Activated T-cell treated with anti-CD3 and anti-CD28 coated beads, Interleukin-2, amount 50 U/mL, for 72 hours (primary cell): ENCODE measurements at regions not wholly inside any gene's neighbourhood (a gene's known extent, or its start where the extent isn't known, plus 50 kb on each side); places are given as distances from the start of the nearest gene placed in this dataset.

Source experiments
- ATAC-seq, 2 donors: fragments of 150-1000 bp; cut with Tn5 transposase; replicated peaks in 1 of 2; 2 replicates each; pipeline ENCODE4 v1.10.0; 2021; ENCODE audit warnings: moderate library complexity in 2 of 2, mild to moderate bottlenecking in 1 of 2
- DNase-seq, 2 donors: peaks; one replicate each; pipeline ENCODE4 v3.0.0; 2021 to 2022; ENCODE audit warnings: mixed read lengths in 1 of 2
- H3K27ac Mint-ChIP-seq: one replicate; pipeline ENCODE4 v1.8.0; 2022; ENCODE audit warnings: mild to moderate bottlenecking, moderate library complexity, mixed read lengths
- H3K27me3 Mint-ChIP-seq: one replicate; pipeline ENCODE4 v1.8.0; 2022; ENCODE audit warnings: low read depth, mixed read lengths
- H3K36me3 Mint-ChIP-seq, 2 donors: one replicate each; pipeline ENCODE4 v1.8.0; 2022; ENCODE audit warnings: mixed read lengths in 2 of 2, mild to moderate bottlenecking in 1 of 2; ENCODE audit not compliant: insufficient read depth in 2 of 2
- H3K4me1 Mint-ChIP-seq: one replicate; pipeline ENCODE4 v1.8.0; 2022; ENCODE audit warnings: low read depth, mixed read lengths
- H3K4me3 Mint-ChIP-seq, 2 donors: one replicate each; pipeline ENCODE4 v1.8.0; 2022; ENCODE audit warnings: mild to moderate bottlenecking in 2 of 2, mixed read lengths in 2 of 2, moderate library complexity in 2 of 2
- H3K9me3 Mint-ChIP-seq, 2 donors: one replicate each; pipeline ENCODE4 v1.8.0; 2022; ENCODE audit warnings: mixed read lengths in 2 of 2

- no peak for ATAC-seq
- Mint-ChIP-seq H3K9me3 (no peaks in the 10 kb centered on the region), H3K4me3 (no peak overlapping the region), H3K27me3 (no peaks in the 10 kb centered on the region), H3K4me1 (peaks cover 10% of the 10 kb centered on the region), H3K36me3 (no peaks in the 10 kb centered on the region), H3K27ac (no peak overlapping the region)
- DNase-seq, result no peak
Measured at GRCh38 chr14:44658389-44658696, 151.3 kb upstream of the FSCB start.

GRCh38 chr14:44657696-44658388 is 150.8 kb upstream of the FSCB start:
- Mint-ChIP-seq H3K9me3 (no peaks in the 10 kb centered on the region), H3K27me3 (no peaks in the 10 kb centered on the region), H3K4me3 (no peak overlapping the region), H3K36me3 (no peaks in the 10 kb centered on the region), H3K4me1 (peaks cover 8% of the 10 kb centered on the region), H3K27ac (no peak overlapping the region)
- ATAC-seq (no peak), DNase-seq (no peak)

GRCh38 chr14:44657203-44657602 is 150.1 kb upstream of the FSCB start:
- Mint-ChIP-seq H3K4me3 (no peak overlapping the region), H3K9me3 (no peaks in the 10 kb centered on the region), H3K36me3 (no peaks in the 10 kb centered on the region), H3K4me1 (peaks cover 2% of the 10 kb centered on the region), H3K27me3 (no peaks in the 10 kb centered on the region), H3K27ac (no peak overlapping the region)
- ATAC-seq, result no peak
- no peak for DNase-seq

- Mint-ChIP-seq H3K36me3 (no peaks in the 10 kb centered on the region), H3K9me3 (peaks cover 0 to 1% of the 10 kb centered on the region in 2 donors), H3K4me3 (no peak overlapping the region), H3K27me3 (no peaks in the 10 kb centered on the region), H3K27ac (no peak overlapping the region), H3K4me1 (no peaks in the 10 kb centered on the region)
- no peak for DNase-seq
- no peak for ATAC-seq
Measured at GRCh38 chr14:44654591-44654990, 147.5 kb upstream of the FSCB start.

- no peak overlapping the region for H3K27ac Mint-ChIP-seq
- H3K4me1 Mint-ChIP-seq, result no peaks in the 10 kb centered on the region
- DNase-seq, result no peak
- H3K9me3 Mint-ChIP-seq, result peaks cover 0 to 1% of the 10 kb centered on the region in 2 donors
- no peaks in the 10 kb centered on the region for H3K27me3 Mint-ChIP-seq
- H3K4me3 Mint-ChIP-seq, result no peak overlapping the region
- H3K36me3 Mint-ChIP-seq, result no peaks in the 10 kb centered on the region
- ATAC-seq, result no peak
Measured at GRCh38 chr14:44653641-44654040, 146.6 kb upstream of the FSCB start.

- Mint-ChIP-seq H3K9me3 (peaks cover 0 to 1% of the 10 kb centered on the region in 2 donors), H3K27ac (no peak overlapping the region), H3K36me3 (no peaks in the 10 kb centered on the region), H3K4me1 (no peaks in the 10 kb centered on the region), H3K4me3 (no peak overlapping the region), H3K27me3 (no peaks in the 10 kb centered on the region)
- DNase-seq, result no peak
- ATAC-seq, result no peak
Measured at GRCh38 chr14:44652640-44653039, 145.6 kb upstream of the FSCB start.

GRCh38 chr14:44649061-44649460 is 142.0 kb upstream of the FSCB start:
- H3K27ac Mint-ChIP-seq, result no peak overlapping the region
- no peaks in the 10 kb centered on the region for H3K4me1 Mint-ChIP-seq
- DNase-seq (no peak), ATAC-seq (no peak)
- H3K36me3 Mint-ChIP-seq, result no peaks in the 10 kb centered on the region
- H3K9me3 Mint-ChIP-seq, result peaks cover 0 to 1% of the 10 kb centered on the region in 2 donors
- H3K4me3 Mint-ChIP-seq, result no peak overlapping the region
- no peaks in the 10 kb centered on the region for H3K27me3 Mint-ChIP-seq

- no peaks in the 10 kb centered on the region for H3K9me3 Mint-ChIP-seq
- no peaks in the 10 kb centered on the region for H3K36me3 Mint-ChIP-seq
- no peak for DNase-seq
- no peak for ATAC-seq
- no peak overlapping the region for H3K4me3 Mint-ChIP-seq
- H3K4me1 Mint-ChIP-seq, result no peaks in the 10 kb centered on the region
- no peak overlapping the region for H3K27ac Mint-ChIP-seq
- H3K27me3 Mint-ChIP-seq, result no peaks in the 10 kb centered on the region
Measured at GRCh38 chr14:44640416-44640815, 133.3 kb upstream of the FSCB start.

- Mint-ChIP-seq H3K4me1 (no peaks in the 10 kb centered on the region), H3K9me3 (no peaks in the 10 kb centered on the region), H3K27me3 (no peaks in the 10 kb centered on the region), H3K27ac (no peak overlapping the region), H3K4me3 (no peak overlapping the region), H3K36me3 (no peaks in the 10 kb centered on the region)
- DNase-seq, result no peak
- no peak for ATAC-seq
Measured at GRCh38 chr14:44639781-44640385, 132.8 kb upstream of the FSCB start.

- Mint-ChIP-seq H3K4me3 (no peak overlapping the region), H3K36me3 (no peaks in the 10 kb centered on the region), H3K9me3 (peaks cover 2 to 5% of the 10 kb centered on the region in 2 donors), H3K4me1 (no peaks in the 10 kb centered on the region), H3K27ac (no peak overlapping the region), H3K27me3 (no peaks in the 10 kb centered on the region)
- ATAC-seq, result no peak
- DNase-seq, result no peak
Measured at GRCh38 chr14:44634692-44635091, 127.6 kb upstream of the FSCB start.

- DNase-seq (no peak), ATAC-seq (no peak)
- no peak overlapping the region for H3K27ac Mint-ChIP-seq
- H3K36me3 Mint-ChIP-seq, result no peaks in the 10 kb centered on the region
- H3K27me3 Mint-ChIP-seq, result no peaks in the 10 kb centered on the region
- H3K4me1 Mint-ChIP-seq, result no peaks in the 10 kb centered on the region
- H3K9me3 Mint-ChIP-seq, result peaks cover 0 to under 1% of the 10 kb centered on the region in 2 donors
- H3K4me3 Mint-ChIP-seq, result no peak overlapping the region
Measured at GRCh38 chr14:44626423-44626822, 119.3 kb upstream of the FSCB start.

GRCh38 chr14:44625098-44625497 is 118.0 kb upstream of the FSCB start:
- Mint-ChIP-seq H3K4me1 (no peaks in the 10 kb centered on the region), H3K27me3 (no peaks in the 10 kb centered on the region), H3K36me3 (no peaks in the 10 kb centered on the region), H3K9me3 (no peaks in the 10 kb centered on the region), H3K27ac (no peak overlapping the region), H3K4me3 (no peak overlapping the region)
- no peak for DNase-seq
- no peak for ATAC-seq

- DNase-seq (no peak), ATAC-seq (no peak)
- Mint-ChIP-seq H3K27ac (no peak overlapping the region), H3K9me3 (no peaks in the 10 kb centered on the region), H3K27me3 (no peaks in the 10 kb centered on the region), H3K36me3 (no peaks in the 10 kb centered on the region), H3K4me3 (no peak overlapping the region), H3K4me1 (no peaks in the 10 kb centered on the region)
Measured at GRCh38 chr14:44620121-44621019, 113.3 kb upstream of the FSCB start.
